GM23248 (cell line): ENCODE measurements at regions not wholly inside any gene's neighbourhood (a gene's known extent, or its start where the extent isn't known, plus 50 kb on each side); places are given as distances from the start of the nearest gene placed in this dataset.

Source experiments
- EZH2 ChIP-seq: fragments of 200-600 bp; sonication (generic); IDR thresholded peaks from 2 replicates; pipeline ENCODE4 v1.6.1; 2018; ENCODE audit warnings: antibody characterized with exemption, mild to moderate bottlenecking; ENCODE audit not compliant: insufficient read depth, poor library complexity, severe bottlenecking
- EZH2phosphoT487 ChIP-seq: fragments of 200-600 bp; sonication (generic); IDR thresholded peaks from 2 replicates; pipeline ENCODE4 v1.6.1; 2018; ENCODE audit warnings: antibody characterized with exemption, moderate library complexity, mild to moderate bottlenecking, low read depth; ENCODE audit not compliant: insufficient read depth

GRCh38 chr5:103821361-103821760 lies 258.8 kb upstream of the NUDT12 start:
- TF ChIP-seq EZH2 (no peak), EZH2phosphoT487 (no peak)
